ENCODE measurements at regions not wholly inside any gene's neighbourhood (a gene's known extent, or its start where the extent isn't known, plus 50 kb on each side); places are given as distances from the start of the nearest gene placed in this dataset.

- no peak for DNase-seq
Observed at GRCh38 chr11:29305456-29306232, 711.2 kb downstream of the KCNA4 start.

- no peak for DNase-seq
Observed at GRCh38 chr11:29300420-29300819, 716.4 kb downstream of the KCNA4 start.

GRCh38 chr11:29296680-29297079, 720.1 kb downstream of the KCNA4 start:
- no peak for DNase-seq

GRCh38 chr11:29293825-29294224, 723.0 kb downstream of the KCNA4 start:
- DNase-seq = no peak

- DNase-seq = no peak
Observed at GRCh38 chr11:29282088-29282487, 734.7 kb downstream of the KCNA4 start.

- DNase-seq = no peak
Observed at GRCh38 chr11:29281271-29281777, 735.5 kb downstream of the KCNA4 start.

- DNase-seq = no peak
Observed at GRCh38 chr11:29280452-29280851, 736.4 kb downstream of the KCNA4 start.

GRCh38 chr11:29279716-29280115, 737.1 kb downstream of the KCNA4 start:
- DNase-seq = no peak

GRCh38 chr11:29272019-29272654, 744.7 kb downstream of the KCNA4 start:
- no peak for DNase-seq

- DNase-seq = no peak
Observed at GRCh38 chr11:29271616-29272015, 745.2 kb downstream of the KCNA4 start.

GRCh38 chr11:29268733-29269132, 748.1 kb downstream of the KCNA4 start:
- no peak for DNase-seq

- no peak for DNase-seq
Observed at GRCh38 chr11:29265792-29266191, 751.0 kb downstream of the KCNA4 start.

GRCh38 chr11:29265381-29265780, 751.4 kb downstream of the KCNA4 start:
- no peak for DNase-seq

GRCh38 chr11:29263971-29264682, 752.7 kb downstream of the KCNA4 start:
- DNase-seq = no peak

GRCh38 chr11:29261831-29262230, 755.0 kb downstream of the KCNA4 start:
- DNase-seq = no peak

GRCh38 chr11:29260939-29261705, 755.7 kb downstream of the KCNA4 start:
- no peak for DNase-seq

GRCh38 chr11:29258411-29258810, 758.4 kb downstream of the KCNA4 start:
- no peak for DNase-seq

- DNase-seq = no peak
Observed at GRCh38 chr11:29256580-29256979, 760.2 kb downstream of the KCNA4 start.

GRCh38 chr11:29255401-29255800, 761.4 kb downstream of the KCNA4 start:
- DNase-seq = no peak

GRCh38 chr11:29251738-29252137, 765.1 kb downstream of the KCNA4 start:
- DNase-seq = no peak

- no peak for DNase-seq
Observed at GRCh38 chr11:29249713-29250112, 767.1 kb downstream of the KCNA4 start.

GRCh38 chr11:29244355-29244754, 772.5 kb downstream of the KCNA4 start:
- DNase-seq = no peak

Data from occipital lobe (tissue), 1 donor.